ENCODE measurements at regions not wholly inside any gene's neighbourhood (a gene's known extent, or its start where the extent isn't known, plus 50 kb on each side); places are given as distances from the start of the nearest gene placed in this dataset.

DNA sequence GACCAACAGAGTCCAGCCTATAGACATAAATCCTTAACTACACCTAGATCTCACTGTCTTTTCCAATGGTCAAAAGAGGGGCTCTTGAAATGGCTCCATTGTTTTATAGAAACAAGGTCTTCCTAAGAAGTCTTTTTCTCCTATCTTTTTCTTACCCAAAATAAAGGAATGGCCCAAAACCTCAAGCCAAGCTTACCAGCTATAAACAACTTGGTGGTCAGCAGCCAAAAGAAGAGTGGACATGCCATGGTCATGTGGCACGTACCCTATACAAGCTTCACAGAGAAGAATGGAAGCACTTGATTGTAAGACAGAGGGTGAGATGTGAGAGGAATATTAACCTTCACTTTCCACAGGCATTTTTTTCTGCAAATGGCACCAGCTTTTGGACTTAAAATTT lies 82.1 kb upstream of the GNAO1 start:
- DNase-seq (ENCODE audit: low read depth): no peak
- TF ChIP-seq, protein P1, sequence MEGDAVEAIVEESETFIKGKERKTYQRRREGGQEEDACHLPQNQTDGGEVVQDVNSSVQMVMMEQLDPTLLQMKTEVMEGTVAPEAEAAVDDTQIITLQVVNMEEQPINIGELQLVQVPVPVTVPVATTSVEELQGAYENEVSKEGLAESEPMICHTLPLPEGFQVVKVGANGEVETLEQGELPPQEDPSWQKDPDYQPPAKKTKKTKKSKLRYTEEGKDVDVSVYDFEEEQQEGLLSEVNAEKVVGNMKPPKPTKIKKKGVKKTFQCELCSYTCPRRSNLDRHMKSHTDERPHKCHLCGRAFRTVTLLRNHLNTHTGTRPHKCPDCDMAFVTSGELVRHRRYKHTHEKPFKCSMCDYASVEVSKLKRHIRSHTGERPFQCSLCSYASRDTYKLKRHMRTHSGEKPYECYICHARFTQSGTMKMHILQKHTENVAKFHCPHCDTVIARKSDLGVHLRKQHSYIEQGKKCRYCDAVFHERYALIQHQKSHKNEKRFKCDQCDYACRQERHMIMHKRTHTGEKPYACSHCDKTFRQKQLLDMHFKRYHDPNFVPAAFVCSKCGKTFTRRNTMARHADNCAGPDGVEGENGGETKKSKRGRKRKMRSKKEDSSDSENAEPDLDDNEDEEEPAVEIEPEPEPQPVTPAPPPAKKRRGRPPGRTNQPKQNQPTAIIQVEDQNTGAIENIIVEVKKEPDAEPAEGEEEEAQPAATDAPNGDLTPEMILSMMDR (conservative IDR thresholded peaks at IDR 0.05; ENCODE audit: low read depth, low read length): no peak
- H3K4me3 ChIP-seq (ENCODE audit: low read depth, low read length): no peak overlapping the region

DNA sequence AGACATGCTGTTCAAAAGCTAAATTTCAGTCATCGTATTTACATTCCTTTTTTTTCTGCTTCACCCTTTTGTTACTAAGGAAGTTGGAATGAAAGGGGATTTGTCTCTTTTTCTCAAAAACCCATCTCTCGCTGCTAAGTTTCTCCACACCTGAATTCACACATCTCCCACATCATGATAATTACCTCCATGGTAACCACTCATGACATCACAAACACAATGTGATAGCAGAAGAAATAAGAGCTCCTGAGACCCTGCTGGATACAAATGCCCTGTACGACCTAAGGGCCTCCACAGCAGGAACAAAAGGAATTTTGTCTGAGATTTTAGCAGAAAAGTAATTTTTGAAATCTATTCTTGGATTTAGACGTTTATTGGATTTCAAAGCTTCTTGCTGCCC lies 82.6 kb upstream of the GNAO1 start:
- DNase-seq (ENCODE audit: low read depth): no peak
- no peak overlapping the region for H3K4me3 ChIP-seq (ENCODE audit: low read depth, low read length)
- TF ChIP-seq, protein P1 (conservative IDR thresholded peaks at IDR 0.05; ENCODE audit: low read depth, low read length): no peak

DNA sequence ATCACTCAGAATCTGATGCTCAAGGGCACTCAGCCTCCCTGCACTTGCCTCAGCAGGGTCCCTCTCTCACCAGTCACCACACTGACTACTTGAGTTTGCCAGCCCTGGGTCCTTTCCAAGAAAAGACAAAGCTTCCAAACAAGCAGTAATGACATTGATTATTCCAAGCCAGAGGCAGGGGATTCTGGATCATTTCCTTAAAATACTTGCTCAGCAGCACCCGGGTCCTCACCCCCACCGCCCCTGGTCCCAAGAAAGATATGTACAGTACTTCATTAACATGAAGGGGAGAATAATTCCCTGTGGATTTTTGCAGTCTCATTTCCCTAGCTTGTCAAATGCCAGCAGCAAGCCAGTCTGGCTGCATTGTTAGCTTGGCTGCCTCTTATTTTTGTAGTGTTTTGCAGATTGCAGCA lies 83.2 kb upstream of the GNAO1 start:
- H3K4me3 ChIP-seq (ENCODE audit: low read depth, low read length): no peak overlapping the region
- no peak for DNase-seq (ENCODE audit: low read depth)
- TF ChIP-seq, protein P1 (conservative IDR thresholded peaks at IDR 0.05; ENCODE audit: low read depth, low read length): no peak

DNA sequence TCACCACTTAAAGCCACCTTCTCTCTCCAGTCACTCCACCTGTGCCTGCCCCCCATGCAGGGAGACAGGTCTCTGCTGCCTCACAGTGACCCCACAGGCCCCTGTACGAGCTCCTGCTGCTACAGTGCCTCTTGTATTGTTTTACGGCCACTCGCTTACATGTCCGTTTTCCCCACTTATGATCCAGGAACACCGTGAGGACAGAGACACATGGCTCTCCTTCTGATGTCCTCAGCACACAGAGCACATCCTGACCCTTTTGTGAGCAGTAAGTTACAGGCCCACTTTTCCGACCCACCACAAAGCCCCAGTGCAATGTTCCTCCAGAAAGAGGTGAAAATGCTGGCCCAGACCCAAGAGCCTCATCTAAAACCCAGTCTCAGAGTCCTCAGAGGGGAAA lies 84.8 kb upstream of the GNAO1 start:
- H3K4me3 ChIP-seq (ENCODE audit: low read depth, low read length): no peak overlapping the region
- TF ChIP-seq, protein P1 (conservative IDR thresholded peaks at IDR 0.05; ENCODE audit: low read depth, low read length): no peak
- no peak for DNase-seq (ENCODE audit: low read depth)

DNA sequence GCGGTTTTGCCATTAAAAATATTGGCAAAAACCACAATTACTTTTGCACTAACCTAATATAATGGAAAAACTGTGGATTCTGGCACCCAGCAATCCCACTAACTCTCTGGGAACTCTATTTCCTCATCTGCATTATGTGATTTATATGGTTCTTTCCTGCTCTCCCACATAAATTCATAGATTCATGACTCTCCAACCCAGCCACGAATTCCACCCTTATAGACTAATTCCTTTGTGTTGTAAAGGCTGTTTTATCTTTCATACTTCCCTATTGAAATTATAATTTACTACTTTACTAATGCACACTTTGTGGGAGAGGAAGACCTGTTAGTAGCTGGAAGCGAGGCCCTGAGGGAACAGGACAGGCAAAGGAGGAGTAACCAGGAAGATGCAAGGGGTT lies 88.4 kb upstream of the GNAO1 start:
- DNase-seq (ENCODE audit: low read depth): no peak
- H3K4me3 ChIP-seq (ENCODE audit: low read depth, low read length): no peak overlapping the region
- TF ChIP-seq, protein P1 (conservative IDR thresholded peaks at IDR 0.05; ENCODE audit: low read depth, low read length): no peak

DNA sequence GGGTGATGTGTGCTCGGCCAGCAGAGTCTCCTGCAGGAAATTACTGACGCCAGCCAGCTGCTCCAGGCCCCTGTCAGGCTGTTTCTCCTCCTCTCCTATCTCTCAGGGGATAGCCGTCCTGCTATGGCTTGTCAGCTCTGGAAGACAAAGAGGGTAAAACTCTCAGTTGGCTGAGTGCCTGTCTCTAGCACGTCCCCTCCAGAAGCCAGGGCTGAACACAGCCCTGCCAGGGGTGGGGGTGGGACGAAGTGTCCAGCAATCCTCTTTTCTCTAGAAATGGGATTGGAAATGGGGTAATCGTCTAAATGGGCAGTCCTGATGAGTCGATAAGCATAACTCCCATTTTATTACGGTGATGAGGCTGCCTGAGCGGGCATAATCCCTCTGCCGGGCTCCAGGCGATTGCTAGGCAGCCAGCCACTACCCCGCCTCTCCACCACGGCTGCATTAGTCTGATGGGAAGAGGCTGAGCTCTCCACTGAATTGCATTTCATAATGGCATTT lies 89.1 kb upstream of the GNAO1 start:
- no peak overlapping the region for H3K4me3 ChIP-seq (ENCODE audit: low read depth, low read length)
- no peak for DNase-seq (ENCODE audit: low read depth)
- TF ChIP-seq, protein P1 (conservative IDR thresholded peaks at IDR 0.05; ENCODE audit: low read depth, low read length): no peak

DNA sequence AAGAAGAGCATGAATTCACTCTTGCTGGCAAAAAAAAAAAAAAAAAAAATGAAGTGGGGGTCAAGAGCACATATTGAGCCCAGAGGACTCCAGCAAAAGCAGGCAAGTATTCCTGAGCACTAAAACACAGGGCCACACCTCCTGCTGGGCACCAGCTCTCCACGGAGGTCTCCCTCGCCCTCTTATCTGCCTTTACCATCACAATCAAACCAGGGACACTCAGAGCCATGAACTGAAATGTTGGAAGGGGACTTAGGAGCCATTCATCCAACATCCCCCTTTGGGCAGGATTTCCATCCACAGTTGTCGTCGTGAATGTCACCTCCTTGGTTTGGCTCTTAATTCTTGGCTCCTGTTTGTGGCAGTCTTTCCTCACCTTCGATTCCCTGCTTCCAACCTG lies 89.8 kb upstream of the GNAO1 start:
- TF ChIP-seq, protein P1 (conservative IDR thresholded peaks at IDR 0.05; ENCODE audit: low read depth, low read length): no peak
- no peak for DNase-seq (ENCODE audit: low read depth)
- no peak overlapping the region for H3K4me3 ChIP-seq (ENCODE audit: low read depth, low read length)

All from choroid plexus epithelial cell (primary cell).